Type B pancreatic cell (in vitro differentiated cells): ENCODE measurements at regions not wholly inside any gene's neighbourhood (a gene's known extent, or its start where the extent isn't known, plus 50 kb on each side); places are given as distances from the start of the nearest gene placed in this dataset.

ENCODE experiments used
- DNase-seq: peaks from one replicate; pipeline ENCODE4 v3.0.0; 2021; ENCODE audit warnings: mixed read lengths; ENCODE audit not compliant: unreplicated experiment; ENCODE audit errors: extremely low spot score
- H3K27ac Mint-ChIP-seq: 2 replicates; pipeline ENCODE4 v1.8.0; 2021; ENCODE audit warnings: mild to moderate bottlenecking, mixed read lengths
- H3K27me3 Mint-ChIP-seq: 2 replicates; pipeline ENCODE4 v1.8.0; 2021; ENCODE audit warnings: mixed read lengths
- H3K36me3 Mint-ChIP-seq: 2 replicates; pipeline ENCODE4 v1.8.0; 2021; ENCODE audit warnings: mixed read lengths
- H3K4me1 Mint-ChIP-seq: one replicate; pipeline ENCODE4 v1.8.0; 2021; ENCODE audit warnings: mixed read lengths; ENCODE audit not compliant: unreplicated experiment
- H3K4me3 Mint-ChIP-seq: 2 replicates; pipeline ENCODE4 v1.8.0; 2021; ENCODE audit warnings: mild to moderate bottlenecking, mixed read lengths
- H3K9me3 Mint-ChIP-seq: 2 replicates; pipeline ENCODE4 v1.8.0; 2021; ENCODE audit warnings: mixed read lengths
- TF ChIP-seq, protein P1 (sequence below): fragments of 200-600 bp; sonication (generic); conservative IDR thresholded peaks from 2 replicates; pipeline ENCODE4 v1.5.0; 2021; ENCODE audit warnings: antibody characterized with exemption, mild to moderate bottlenecking

DNA sequence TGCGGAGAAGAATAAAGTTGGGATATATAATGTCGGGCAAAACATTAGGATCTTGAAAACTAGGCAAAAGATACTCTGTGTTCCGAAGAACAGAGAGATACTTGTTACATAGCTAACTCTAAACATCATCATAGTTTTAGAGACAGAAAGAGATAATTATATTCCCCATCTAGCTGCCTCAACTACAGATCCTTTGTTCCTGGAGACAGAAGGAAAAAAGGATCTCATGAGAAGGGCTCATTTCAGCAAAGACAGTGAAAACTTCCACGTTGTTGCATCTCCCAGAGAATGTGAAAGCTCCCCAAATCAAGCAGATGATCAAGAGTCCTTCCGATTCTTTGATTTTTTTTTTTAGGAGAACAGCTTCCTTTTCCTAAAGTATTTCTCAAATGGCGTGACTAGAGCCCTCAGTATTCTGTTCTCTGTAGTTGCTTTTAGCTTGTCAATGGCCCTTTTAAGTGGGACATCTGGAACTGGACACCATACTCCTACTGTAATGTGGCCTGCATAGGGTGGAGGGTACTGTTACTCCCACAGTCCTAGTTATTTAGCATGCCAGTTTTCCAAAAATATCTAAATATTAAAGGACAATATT lies 1048.2 kb downstream of the TTLL7 start:
- H3K4me3 Mint-ChIP-seq: no peak overlapping the region
- no peak overlapping the region for H3K27ac Mint-ChIP-seq
- no peaks in the 10 kb centered on the region for H3K36me3 Mint-ChIP-seq
- no peaks in the 10 kb centered on the region for H3K9me3 Mint-ChIP-seq
- DNase-seq: no peak
- TF ChIP-seq, protein P1, sequence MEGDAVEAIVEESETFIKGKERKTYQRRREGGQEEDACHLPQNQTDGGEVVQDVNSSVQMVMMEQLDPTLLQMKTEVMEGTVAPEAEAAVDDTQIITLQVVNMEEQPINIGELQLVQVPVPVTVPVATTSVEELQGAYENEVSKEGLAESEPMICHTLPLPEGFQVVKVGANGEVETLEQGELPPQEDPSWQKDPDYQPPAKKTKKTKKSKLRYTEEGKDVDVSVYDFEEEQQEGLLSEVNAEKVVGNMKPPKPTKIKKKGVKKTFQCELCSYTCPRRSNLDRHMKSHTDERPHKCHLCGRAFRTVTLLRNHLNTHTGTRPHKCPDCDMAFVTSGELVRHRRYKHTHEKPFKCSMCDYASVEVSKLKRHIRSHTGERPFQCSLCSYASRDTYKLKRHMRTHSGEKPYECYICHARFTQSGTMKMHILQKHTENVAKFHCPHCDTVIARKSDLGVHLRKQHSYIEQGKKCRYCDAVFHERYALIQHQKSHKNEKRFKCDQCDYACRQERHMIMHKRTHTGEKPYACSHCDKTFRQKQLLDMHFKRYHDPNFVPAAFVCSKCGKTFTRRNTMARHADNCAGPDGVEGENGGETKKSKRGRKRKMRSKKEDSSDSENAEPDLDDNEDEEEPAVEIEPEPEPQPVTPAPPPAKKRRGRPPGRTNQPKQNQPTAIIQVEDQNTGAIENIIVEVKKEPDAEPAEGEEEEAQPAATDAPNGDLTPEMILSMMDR: no peak
- no peaks in the 10 kb centered on the region for H3K27me3 Mint-ChIP-seq
- H3K4me1 Mint-ChIP-seq: peaks cover 4% of the 10 kb centered on the region

DNA sequence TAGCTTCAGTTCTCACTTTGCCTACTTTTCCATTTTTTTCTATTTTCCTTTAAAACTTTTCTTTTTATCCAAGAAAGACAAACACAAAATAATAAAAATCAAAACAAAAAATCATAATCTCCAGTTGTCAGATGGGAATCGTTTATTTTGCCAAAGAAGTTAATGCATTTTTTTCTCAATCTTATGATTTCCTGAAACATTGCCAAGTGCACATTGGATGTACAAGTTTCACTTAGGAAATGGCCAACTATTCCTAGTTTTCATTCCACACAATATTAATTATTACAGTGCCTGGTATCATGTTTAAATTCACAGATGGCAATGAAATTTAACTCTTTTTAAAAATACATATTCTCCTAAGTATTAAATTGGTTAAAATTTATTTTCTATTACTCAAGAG lies 1050.5 kb downstream of the TTLL7 start:
- DNase-seq: no peak
- Mint-ChIP-seq H3K9me3 (no peaks in the 10 kb centered on the region), H3K4me1 (peaks cover 8% of the 10 kb centered on the region), H3K27me3 (no peaks in the 10 kb centered on the region), H3K27ac (no peak overlapping the region), H3K4me3 (no peak overlapping the region), H3K36me3 (no peaks in the 10 kb centered on the region)
- TF ChIP-seq, protein P1: no peak

DNA sequence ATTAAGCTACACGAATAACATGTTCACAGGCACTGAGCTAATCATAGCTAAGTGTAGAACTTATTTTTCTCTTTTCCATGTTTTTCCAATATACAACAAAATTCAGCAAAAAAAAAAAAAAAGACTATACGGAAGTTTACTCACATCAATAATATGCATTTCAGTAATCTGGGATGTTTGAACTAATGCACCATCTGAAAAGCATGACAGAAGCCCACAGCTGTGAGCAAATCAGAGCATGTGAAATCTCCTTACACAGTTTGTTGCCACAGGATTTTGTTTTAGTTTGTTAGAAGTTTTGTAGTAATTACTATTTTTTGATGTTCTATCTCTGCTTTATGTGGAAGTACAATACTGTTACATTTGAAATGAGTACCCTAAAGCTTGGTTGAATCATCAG lies 1051.7 kb downstream of the TTLL7 start:
- peaks cover 8% of the 10 kb centered on the region for H3K4me1 Mint-ChIP-seq
- H3K9me3 Mint-ChIP-seq: no peaks in the 10 kb centered on the region
- TF ChIP-seq, protein P1: no peak
- no peak overlapping the region for H3K4me3 Mint-ChIP-seq
- no peaks in the 10 kb centered on the region for H3K36me3 Mint-ChIP-seq
- no peak for DNase-seq
- no peaks in the 10 kb centered on the region for H3K27me3 Mint-ChIP-seq
- H3K27ac Mint-ChIP-seq: no peak overlapping the region

DNA sequence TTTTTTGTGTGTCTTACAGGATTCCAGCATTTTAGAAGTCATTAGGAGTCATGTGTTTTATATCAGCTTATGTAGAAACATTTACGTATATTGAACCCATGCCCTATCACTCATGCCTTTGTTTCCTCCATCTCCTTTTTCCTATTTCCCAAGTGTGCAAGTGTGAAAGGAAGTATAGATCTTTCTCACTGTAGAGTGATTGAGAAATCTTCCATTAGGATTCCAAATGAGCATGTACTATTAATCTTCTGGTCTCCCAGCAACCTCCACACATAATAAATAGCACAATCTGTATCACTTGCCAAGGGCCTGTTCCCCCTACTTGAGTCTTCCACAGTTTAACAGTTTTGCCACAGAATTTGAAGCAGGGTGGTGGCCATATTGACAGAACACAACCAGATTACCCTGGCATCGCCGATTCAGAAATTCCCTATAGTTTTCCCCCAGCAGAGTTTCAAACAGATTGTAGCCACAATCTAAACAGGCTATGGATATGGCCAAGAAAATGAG lies 1052.8 kb downstream of the TTLL7 start:
- no peak overlapping the region for H3K4me3 Mint-ChIP-seq
- no peaks in the 10 kb centered on the region for H3K36me3 Mint-ChIP-seq
- H3K4me1 Mint-ChIP-seq: peaks cover 8% of the 10 kb centered on the region
- H3K9me3 Mint-ChIP-seq: no peaks in the 10 kb centered on the region
- TF ChIP-seq, protein P1: no peak
- H3K27ac Mint-ChIP-seq: no peak overlapping the region
- no peak for DNase-seq
- no peaks in the 10 kb centered on the region for H3K27me3 Mint-ChIP-seq

DNA sequence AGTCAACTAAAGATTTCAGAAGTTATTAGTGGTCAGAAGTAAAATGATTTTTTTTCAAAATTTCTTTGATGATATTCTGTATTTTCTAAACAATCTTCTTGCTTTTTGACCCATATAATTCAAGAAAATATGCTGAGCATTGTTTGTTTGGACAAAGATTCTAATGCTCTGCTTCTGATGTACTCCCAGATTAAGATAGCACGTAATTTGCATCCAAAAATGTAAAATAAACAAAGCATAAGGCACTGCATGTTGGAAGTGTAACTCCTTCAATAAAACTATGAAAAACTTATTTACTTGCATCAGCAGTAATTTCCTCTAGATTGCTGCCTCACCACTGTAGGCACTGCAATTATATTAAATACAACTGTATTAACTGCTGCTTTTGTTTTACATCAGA lies 1054.1 kb downstream of the TTLL7 start:
- DNase-seq: no peak
- Mint-ChIP-seq H3K4me1 (peaks cover 8% of the 10 kb centered on the region), H3K27me3 (no peaks in the 10 kb centered on the region)

More for the DNA sequence above, 1054.1 kb downstream of the TTLL7 start:
- no peak overlapping the region for H3K4me3 Mint-ChIP-seq
- no peaks in the 10 kb centered on the region for H3K9me3 Mint-ChIP-seq
- no peak overlapping the region for H3K27ac Mint-ChIP-seq
- H3K36me3 Mint-ChIP-seq: no peaks in the 10 kb centered on the region
- TF ChIP-seq, protein P1: no peak
